ENCODE measurements at regions not wholly inside any gene's neighbourhood (a gene's known extent, or its start where the extent isn't known, plus 50 kb on each side); places are given as distances from the start of the nearest gene placed in this dataset.

DNA sequence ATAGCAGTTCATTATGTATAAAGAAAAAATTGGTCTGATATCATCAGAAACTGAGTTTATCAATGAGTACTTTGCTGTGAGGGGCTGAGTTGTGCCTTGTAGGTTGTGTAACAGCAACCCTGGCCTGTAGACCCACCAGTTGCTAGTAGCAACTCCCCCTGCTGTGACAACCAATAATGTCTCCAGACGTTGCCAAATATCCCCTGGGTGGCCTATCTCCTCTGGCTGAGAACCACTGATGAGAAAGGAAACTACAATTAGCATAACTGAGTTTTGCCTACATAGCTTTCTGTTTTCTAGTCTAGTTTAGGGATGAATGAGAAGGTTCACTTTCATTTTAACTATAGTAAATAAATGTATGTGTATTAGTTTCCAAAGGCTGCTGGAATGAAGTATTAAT lies 234.1 kb downstream of the CPE start:
- DNase-seq: no peak

DNA sequence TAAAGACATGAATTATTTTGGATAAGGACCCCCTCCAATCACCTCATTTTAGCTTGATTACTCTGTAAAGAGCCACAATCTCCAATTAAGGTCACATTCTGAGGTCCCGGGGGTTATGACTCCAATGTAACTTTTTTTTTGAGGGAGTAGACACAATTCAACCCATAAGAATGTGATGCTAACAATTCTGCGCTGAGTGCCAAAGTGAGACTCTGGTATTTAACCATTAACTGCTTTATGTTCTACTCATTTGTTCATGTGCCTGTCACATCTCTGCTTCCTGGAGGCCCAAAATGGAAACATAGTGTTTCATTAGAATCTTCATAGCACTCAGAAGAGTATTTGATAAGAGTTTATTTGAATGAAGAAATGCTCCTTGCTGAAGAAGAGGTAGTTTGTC lies 234.8 kb downstream of the CPE start:
- DNase-seq: no peak

DNA sequence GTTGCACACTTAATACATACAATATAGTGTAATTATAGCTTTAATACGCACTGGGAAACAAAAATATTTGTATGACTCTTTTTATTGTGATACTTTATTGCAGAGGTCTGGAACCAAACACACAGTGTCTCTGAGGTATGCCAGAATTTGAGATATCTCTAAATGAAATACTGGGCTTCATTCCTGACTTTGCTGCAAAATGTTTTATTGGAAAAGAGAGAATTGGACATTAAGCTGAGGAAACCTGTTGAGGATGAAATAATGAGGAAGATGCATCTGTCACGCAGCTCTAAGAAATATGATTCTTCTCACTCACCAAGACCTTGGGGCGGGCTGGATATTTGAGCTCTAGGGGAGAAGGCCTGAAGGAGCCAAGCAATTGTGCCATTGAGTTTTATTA lies 242.1 kb downstream of the CPE start:
- DNase-seq: no peak

DNA sequence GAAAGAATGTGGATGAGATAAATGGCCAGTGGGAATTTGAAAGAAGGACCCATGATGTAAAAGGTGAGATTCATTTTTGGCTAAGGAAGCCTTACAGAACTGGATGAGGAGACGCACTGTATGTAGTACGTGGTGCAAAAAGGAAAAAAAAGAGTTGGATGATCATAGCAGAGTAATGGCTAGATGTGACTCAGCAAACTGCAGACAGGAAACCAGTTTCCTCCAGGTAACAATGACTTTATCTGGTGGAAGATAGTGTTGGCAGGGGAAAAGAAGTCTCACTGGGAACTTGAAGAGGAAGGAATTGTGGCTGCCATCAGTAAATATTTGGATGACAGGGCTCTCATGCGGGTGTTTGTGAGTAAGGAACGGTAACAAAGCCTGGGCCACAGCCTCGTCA lies 243.2 kb downstream of the CPE start:
- DNase-seq: no peak

DNA sequence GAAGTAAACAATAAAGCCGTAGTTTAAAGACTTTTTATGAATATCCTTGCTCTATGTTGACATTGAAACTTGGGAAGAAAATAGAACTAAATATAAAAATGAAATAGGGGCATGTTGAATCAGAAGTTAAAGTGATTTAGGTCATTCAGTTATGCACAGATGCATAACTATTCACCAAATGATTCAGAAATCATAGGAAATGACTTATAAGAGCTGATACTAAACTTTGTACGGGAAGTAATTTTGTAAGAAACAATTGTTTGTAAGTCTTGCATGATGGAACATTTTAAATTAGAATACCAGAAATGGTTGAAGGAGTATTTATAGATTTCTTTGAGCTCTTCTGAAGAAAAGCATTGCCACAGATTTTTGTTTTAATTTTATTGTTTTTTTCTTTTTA lies 246.5 kb downstream of the CPE start:
- DNase-seq: no peak

DNA sequence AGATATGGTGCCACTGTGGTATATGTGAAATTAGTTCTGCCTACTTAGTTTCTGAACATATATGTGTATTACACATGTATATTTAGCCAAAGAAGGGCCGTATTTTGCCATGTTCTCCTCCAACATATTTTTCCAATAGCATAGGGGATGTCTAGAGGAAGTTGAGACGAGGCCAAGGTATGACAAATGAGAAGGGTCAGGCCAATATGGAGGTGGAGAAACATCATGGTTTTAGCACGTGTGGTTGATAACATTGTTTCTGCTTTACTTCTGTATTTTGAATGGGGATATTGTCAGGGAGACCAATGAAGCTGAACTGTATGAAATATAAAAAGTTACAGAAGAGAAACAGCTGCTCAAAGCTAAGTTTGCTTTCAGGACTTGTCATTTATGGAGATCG lies 246.7 kb upstream of the TLL1 start:
- DNase-seq: no peak

DNA sequence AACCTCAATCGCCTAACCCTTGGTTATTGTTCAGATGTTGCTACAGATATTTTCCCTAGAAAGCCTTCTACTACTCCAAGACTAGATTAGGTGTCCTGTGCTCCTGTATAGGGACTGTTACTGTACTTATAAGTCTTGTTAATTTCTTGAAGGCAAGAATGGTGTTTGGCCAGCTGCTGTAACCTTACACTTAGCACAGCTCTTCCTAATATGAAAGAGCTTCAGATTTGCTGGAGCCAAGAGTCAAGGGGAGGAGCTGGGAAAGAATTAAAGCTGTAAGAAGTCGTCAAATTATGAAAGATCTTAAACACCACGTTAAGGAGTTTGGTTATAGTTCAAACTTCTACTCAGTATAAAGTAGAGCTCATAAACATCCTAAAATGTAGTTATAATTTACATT lies 245.9 kb upstream of the TLL1 start:
- DNase-seq: no peak

DNA sequence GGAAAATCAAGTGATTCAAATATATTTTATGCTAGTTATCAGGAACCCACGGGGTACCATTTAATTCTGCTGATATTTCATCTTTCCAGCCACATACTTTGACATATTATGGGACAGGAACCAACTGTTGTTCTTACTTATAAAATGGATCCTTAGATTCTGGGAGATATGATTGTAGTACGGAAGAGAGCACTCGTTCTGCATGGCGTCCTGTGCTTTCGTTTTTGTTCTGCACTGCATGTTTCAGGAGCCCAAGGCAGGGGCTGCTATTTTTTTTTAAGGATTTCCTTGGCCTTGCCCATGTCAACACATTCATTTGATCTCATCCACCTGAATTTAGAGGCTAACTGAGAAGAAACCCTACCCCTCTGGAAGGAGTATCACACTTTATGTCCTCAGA lies 245.5 kb upstream of the TLL1 start:
- DNase-seq: no peak

DNA sequence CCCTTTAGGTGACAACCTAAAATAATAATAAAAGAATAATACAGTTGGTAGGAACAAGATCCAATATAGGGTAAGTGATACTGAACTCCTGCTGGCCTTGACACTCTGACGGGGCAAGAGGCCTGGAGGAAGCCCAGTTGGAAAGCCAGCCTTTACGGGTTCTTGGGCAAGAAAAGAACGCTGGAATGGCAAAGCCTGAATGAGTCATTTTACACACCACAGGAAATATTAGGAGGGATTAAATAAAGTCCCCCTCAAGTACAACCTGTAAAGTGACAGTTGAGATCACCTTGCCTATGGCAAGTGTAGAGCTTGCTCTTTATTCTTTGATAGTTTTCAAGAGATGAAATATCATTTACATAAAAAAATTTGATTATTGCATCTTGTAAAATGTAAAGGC lies 244.5 kb upstream of the TLL1 start:
- no peak for DNase-seq

DNA sequence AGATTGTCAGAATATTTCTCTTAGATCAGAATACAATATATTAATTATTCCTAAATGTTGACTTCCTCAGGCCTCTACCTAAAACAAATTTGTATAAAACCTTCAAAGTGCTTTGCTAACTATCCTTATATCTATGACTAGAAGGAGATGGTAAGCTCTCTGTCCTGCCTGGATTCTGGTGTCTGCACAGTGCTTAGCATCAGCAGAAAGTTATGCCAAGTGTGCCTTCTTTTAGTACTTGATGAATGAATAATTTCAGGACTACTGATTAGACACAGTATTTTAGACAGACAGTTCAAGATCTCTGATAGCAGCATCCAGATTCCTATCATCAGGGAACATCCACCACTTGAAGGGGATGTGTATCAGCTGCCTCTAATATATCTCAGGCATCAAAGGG lies 242.4 kb upstream of the TLL1 start:
- DNase-seq: no peak

DNA sequence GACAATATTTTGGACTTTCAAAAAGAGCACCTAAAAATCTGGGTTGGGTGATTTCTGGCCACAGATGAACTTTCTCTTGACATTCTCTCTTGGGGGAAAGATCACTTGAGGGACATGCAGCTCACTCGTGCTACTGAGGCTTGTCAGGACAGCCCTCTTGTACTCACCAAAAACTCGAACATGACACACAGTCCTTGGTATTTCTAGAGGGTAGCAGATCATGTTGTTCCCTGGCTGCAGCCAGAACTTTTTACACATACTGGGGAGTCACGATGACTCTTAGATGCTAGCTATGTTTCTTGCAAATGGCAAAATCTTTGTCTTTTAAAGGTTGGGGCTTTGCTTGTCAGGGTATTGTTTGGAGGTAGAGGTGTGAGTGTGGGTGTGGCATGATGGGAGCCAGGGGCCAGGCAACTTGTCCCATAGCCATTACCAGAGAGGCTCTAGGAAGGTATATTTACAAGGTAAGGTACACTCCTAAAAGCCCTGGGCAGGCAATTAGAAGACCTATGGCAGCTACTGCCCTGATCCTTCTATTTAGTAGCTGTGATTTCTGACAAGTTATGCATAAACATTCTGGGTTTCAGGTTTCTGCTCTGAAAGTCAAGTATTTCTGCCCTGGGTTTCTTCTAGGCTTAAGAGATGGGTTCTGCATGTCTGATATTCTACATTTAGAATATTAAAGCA lies 241.7 kb upstream of the TLL1 start:
- no peak for DNase-seq

DNA sequence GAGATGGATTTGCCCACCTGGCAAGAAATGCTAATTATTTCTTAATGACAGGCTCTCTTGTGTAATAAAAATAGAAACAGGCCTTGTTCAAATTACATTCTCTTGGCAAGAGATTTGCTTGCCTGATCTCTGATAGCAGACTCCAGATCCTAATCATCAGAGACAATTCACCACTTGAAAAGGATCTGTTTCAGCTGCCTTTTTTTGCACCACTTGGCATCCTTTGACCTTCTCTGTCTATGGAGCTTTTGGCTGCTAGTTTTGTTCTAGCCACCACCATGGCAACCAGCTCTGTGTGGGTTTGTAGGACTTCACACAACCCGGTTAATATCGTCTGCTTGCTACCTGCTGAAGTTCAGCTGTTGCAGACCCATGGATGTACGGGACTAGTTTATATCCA lies 241.1 kb upstream of the TLL1 start:
- peak; percentile 27 for DNase-seq

DNA sequence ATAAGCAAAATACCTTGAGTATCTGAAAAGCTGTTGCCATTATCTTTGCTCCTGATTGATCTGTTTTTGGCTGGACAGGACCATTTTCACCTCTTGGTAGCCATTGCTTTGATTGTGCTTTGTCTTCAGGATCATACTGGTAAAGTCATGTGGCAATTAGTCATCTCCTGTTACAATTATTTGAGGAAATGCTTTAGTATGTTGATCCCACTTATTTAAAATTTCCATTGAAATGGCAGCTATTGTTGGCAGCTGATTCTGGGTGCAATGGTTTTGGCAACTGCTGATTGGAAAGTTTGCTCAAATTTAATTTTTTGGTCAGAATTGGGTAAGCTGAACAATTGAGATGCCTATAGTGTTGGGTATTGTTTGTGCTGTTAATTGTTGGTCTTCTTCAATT lies 238.3 kb upstream of the TLL1 start:
- no peak for DNase-seq

DNA sequence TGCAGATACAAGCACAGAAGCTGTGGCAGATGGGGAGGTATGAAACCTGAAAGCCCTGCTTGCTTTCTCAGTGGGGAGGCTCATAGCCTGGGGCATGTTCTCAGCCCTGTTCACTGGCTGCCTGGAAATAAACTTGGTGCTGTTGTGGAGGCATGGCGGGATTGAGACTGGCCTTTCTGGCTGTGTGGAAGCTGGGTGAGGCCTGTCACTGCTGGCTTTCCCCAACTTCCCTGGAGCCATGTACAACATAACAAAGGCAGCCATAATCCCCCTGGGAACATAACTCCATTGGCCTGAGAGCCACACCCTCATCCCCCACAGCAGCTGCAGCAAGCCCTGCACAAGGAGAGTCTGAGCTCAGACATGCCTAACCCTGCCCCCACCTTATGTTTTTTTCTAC lies 237.7 kb upstream of the TLL1 start:
- DNase-seq: peak; percentile 35

DNA sequence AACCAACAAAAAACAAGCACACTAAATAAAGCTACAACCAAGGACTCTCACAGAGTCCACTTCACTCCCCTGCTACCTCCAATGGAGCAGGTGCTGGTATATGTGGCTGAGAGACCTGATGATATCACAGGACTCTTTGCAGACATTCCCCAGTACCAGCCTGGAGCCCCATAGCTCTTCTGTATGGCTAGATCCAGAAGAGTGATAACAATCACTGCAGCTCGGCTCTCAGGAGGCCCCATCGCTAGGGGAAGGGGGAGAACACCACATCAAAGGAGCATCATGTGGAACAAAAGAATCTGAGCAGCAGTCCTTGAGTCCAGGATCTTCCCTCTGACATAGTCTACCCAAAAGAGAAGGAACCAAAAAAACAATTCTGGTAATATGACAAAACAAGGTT lies 237.1 kb upstream of the TLL1 start:
- no peak for DNase-seq

DNA sequence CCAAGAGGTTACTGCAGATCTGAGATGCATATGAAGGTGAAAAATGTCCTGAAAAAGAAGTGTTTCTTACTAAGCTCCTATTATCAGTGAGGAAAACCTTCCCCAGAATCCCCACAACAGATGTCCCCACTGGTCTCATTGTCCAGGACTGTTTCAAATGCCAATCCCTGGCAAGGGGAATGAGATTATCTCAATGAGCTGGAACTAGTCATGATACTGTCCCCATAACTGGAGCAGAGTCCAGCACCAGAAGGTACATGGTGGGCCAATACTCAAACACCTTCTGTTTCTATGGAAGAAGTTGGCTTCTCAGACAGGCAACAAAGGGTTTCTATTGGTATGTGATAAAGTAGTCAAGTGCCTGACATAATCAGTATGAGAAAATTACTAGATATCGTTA lies 221.1 kb upstream of the TLL1 start:
- DNase-seq: no peak

DNA sequence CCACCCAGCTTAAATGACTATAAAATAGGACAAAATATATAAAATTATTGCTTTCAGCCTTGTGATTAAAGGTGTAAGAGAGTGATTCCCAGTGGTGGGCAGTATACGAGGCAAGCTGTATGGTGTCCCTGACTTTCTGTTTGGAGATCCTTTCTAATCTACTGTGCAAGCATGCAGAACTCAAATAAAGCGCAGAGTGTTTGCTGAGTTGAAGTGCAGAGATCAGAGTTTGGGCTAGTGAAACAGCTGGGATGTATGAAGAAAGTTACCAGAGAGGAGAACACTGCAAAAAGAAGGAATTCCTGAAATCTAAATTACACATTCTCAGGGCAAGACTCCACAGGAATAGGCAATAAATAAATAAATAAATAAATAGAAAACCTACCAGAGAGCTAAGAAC lies 218.5 kb upstream of the TLL1 start:
- no peak for DNase-seq

DNA sequence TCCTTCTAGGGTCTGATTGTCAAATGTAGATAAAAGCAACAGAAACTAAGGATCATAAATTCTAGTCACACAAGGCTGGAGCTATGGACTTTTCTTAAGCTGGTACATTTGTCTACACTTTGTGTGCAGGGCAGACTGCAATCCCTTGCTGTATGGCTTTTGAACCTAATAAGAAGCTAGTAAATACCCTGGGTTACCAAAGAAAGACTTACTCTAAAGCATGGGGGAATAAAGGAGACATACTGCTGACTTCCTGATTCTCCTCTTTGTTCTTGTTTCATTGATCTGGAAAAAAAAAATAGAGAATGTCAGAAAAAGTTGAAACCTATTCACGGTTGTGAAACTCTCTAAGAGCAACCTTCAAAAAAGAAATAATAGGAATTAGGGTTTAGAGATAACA lies 216.6 kb upstream of the TLL1 start:
- DNase-seq: no peak

DNA sequence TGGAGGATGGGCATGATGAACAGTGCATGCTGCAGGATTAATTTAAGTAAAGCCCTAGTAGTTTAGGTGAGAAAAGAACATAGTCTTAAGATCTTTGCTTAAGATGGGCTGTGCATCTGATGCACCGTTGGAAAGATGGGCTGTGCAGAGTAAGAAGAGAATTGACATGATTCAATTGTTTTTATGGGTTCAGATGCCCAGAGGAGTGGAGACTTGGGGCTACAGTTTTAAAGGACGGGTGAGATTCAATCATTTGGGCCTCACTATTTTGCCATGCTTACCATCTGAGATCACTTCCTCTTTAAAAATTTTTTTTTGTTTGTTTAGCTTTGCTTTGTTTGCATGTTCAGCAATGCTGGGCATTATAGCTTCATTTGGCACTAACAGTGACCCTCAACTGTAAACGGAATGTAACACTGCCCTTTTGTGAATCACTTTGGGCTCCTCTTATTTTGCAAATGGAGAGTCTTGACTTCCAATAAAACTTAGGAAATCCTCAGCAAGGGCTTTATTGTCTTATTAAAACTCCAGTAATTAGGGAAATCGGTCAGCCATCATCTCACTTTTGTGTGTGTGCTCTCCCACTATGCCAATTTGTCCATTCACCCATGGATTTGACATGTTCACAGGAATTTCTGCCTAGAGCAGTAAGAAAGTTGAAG lies 216.1 kb upstream of the TLL1 start:
- DNase-seq: no peak

DNA sequence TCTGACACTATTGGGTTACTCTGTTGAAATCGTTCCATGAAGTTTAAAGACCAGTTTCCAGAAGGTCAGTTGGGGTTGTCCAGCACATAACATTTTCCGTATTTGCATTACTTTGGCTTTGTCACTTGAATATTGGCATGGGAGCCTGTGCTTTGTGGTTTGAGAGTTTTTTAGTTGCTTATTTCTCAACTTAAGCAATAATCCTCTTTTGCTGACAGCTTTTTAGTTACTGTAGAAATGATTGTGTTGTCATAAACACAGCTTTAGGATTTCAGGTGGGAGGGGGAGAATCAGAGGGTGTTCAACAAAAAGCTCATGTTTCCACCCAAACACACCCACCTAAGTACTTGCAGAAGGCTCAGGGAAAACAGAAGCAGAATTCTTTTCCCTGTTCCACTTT lies 210.7 kb upstream of the TLL1 start:
- DNase-seq: no peak

DNA sequence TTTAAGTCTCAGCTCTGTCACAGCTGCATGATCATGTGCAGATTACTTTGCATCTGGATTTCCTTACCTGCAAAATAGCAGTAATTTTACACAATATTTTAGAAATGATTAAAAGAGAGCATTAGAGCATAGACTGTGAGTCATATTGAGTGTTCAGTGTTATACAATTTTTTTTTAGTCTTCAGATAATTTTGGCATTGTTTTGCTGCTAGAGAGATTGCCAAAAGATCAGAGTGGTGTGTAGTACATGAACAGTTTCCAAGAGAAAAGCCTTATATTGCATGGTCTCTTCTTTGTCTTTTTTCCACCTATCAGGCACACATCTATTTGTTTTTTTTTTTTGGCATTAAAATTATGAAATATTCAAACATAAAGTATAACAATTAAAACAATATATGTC lies 209.6 kb upstream of the TLL1 start:
- no peak for DNase-seq

DNA sequence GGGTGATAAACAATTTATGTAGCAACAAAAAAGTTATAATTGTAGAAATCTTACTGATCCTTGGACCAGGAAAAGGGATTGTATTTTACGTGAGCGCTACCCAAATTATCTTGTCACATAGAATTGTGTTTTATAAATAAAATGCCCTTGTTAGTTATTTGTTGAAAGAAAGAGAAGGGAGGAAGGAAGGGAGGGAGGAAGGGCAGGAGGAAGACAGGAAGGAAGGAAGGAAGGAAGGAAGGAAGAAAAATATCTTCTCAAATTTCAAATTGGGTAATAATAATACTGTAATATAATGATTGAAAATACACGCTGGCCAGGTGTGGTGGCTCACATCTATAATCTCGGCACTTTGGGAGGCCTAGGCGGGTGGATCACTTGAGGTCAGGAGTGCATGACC lies 206.2 kb upstream of the TLL1 start:
- no peak for DNase-seq

DNA sequence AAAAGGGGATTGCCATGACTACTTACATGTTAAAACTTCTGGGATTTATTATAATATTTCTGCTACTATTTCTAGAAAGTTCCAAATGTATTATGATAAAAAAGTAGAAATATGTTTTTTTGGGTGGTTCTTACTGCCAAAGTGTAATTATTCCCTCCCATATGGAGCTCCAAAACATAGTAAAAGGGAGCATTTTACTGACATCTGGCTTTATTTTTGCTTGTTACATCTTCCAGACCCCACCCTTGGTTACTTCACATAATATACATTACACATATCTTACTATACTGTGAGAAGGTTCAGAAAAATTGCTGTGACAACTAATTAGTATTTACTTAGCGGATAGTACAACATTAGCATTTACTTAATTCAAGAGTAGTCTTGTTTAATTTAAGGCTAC lies 205.1 kb upstream of the TLL1 start:
- DNase-seq: no peak

DNA sequence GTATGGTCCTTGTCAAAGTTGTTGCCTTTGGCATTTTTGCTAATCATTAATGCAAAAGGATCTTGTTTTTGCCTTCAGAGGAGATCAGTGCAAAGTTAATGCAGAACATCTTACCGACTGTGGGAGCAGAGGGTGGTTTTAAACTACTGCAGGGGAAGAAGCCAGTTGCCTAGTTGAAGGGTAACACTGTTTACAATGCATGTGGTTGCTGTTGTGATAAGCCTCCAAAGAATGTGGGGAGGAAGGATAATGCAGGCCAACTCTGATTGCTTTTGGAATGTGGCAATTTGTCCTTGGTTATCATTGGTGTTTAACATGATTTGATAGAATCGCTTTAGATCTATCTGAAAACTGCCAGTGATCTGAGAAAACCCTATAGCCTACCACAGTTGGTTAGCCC lies 204.3 kb upstream of the TLL1 start:
- no peak for DNase-seq

DNA sequence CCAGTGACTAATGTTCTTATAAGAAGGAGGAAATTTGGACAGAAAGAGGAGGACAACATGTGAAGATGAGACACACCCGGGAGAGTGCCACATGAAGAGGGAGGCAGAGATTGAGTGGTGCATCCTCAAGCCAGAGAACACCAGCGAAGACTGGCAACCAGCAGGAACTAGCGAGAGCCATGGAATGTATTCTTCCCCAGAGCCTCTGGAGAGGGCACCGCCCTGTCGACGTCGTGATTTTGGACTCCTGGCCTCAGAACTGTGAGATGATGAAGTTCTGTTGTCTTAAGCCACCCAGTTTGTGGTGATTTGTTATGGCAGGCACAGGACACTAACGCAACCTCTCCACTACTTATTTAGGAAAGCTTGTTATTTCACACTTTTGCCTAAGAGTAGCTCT lies 196.0 kb upstream of the TLL1 start:
- DNase-seq: no peak

Data from NCI-H2171 (cell line).